Neural crest cell (in vitro differentiated cells): ENCODE measurements at regions not wholly inside any gene's neighbourhood (a gene's known extent, or its start where the extent isn't known, plus 50 kb on each side); places are given as distances from the start of the nearest gene placed in this dataset.

Experiments used
- DNase-seq: peaks from one replicate; pipeline ENCODE4 v3.0.0; 2021; ENCODE audit warnings: low read depth, mixed read lengths, low spot score
- H3K27ac Mint-ChIP-seq: one replicate; pipeline ENCODE4 v1.8.0; 2021; ENCODE audit warnings: mild to moderate bottlenecking, mixed read lengths; ENCODE audit not compliant: unreplicated experiment
- H3K27me3 Mint-ChIP-seq: 2 replicates; pipeline ENCODE4 v1.8.0; 2021; ENCODE audit warnings: low read depth, mild to moderate bottlenecking, mixed read lengths
- H3K36me3 Mint-ChIP-seq: 2 replicates; pipeline ENCODE4 v1.8.0; 2021; ENCODE audit warnings: low read depth, mild to moderate bottlenecking, mixed read lengths
- H3K4me1 Mint-ChIP-seq: 2 replicates; pipeline ENCODE4 v1.8.0; 2021; ENCODE audit warnings: mixed read lengths
- H3K4me3 Mint-ChIP-seq: one replicate; pipeline ENCODE4 v1.8.0; 2021; ENCODE audit warnings: mild to moderate bottlenecking, mixed read lengths
- H3K9me3 Mint-ChIP-seq: 2 replicates; pipeline ENCODE4 v1.8.0; 2021; ENCODE audit warnings: mixed read lengths
- TF ChIP-seq, protein P1 (sequence below): fragments of 200-600 bp; sonication (generic); conservative IDR thresholded peaks from 2 replicates; pipeline ENCODE4 v1.5.0; 2021; ENCODE audit warnings: antibody characterized with exemption, mild to moderate bottlenecking

DNA sequence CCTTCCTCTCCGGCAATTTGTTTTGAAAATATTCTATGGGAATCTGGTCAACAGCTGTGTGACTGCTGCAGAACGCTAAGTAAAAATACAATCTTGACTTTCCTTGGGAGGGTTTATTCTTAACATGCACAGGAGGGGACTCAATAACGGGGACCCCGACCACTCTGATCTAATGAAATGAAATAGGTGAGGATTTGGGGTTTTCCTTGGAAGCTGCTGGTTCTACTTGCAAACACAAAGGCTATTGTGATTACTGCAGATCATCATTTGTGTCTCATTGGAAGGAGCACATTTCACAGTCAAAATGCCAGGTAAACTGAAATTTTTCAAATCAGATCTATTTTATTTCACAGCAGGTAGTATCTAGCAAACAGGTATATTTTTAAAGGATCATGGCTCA lies 366.1 kb downstream of the SHANK2 start:
- TF ChIP-seq, protein P1, sequence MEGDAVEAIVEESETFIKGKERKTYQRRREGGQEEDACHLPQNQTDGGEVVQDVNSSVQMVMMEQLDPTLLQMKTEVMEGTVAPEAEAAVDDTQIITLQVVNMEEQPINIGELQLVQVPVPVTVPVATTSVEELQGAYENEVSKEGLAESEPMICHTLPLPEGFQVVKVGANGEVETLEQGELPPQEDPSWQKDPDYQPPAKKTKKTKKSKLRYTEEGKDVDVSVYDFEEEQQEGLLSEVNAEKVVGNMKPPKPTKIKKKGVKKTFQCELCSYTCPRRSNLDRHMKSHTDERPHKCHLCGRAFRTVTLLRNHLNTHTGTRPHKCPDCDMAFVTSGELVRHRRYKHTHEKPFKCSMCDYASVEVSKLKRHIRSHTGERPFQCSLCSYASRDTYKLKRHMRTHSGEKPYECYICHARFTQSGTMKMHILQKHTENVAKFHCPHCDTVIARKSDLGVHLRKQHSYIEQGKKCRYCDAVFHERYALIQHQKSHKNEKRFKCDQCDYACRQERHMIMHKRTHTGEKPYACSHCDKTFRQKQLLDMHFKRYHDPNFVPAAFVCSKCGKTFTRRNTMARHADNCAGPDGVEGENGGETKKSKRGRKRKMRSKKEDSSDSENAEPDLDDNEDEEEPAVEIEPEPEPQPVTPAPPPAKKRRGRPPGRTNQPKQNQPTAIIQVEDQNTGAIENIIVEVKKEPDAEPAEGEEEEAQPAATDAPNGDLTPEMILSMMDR = no peak
- Mint-ChIP-seq H3K9me3 (peaks cover 2% of the 10 kb centered on the region), H3K27ac (peak overlapping the region; percentile 2), H3K4me3 (no peak overlapping the region), H3K36me3 (peaks cover 2% of the 10 kb centered on the region), H3K27me3 (no peaks in the 10 kb centered on the region), H3K4me1 (peaks cover 28% of the 10 kb centered on the region)
- DNase-seq = no peak

DNA sequence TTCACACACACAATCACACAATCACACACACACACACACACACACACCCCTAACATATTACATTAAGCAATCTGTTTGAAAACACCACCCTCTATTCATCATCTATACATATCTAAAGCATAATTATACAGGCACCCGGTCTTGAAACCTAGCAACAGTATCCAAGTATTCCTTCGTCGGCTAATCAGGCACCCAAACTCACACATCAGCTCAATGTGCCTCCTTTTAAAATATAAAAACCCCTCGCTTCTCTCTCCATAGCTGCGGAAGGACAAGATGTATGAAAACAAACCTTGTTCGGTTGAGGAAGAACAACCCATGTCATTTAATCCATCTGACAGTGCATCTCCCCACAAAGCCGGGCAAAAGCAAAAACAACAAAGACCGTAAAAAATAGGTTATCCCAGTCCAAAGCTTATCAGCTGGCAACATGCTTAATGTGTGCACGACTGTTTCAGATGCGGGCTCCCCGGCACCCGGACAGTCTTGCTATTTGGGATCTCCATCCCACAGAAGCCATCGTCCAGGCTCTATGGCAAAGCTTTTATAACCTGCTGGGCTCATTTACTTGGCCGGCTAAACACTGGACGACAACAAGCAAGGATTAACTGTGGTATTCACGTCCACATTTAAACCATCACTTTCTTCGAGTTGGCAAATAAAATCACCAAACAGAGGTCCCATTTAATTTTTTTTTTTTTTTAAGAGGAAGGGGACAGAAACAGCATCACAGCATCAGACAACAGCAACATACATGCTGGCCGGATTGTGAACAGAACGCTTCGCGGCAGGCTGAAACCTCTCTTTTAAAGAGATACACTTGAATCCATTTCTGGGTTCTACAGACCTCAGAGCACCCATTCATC lies 365.5 kb downstream of the SHANK2 start:
- no peaks in the 10 kb centered on the region for H3K27me3 Mint-ChIP-seq
- H3K27ac Mint-ChIP-seq = peak overlapping the region; percentile 90
- H3K9me3 Mint-ChIP-seq = peaks cover 2% of the 10 kb centered on the region
- peaks cover 28% of the 10 kb centered on the region for H3K4me1 Mint-ChIP-seq
- DNase-seq = no peak
- peaks cover 2% of the 10 kb centered on the region for H3K36me3 Mint-ChIP-seq
- no peak overlapping the region for H3K4me3 Mint-ChIP-seq
- TF ChIP-seq, protein P1 = no peak

DNA sequence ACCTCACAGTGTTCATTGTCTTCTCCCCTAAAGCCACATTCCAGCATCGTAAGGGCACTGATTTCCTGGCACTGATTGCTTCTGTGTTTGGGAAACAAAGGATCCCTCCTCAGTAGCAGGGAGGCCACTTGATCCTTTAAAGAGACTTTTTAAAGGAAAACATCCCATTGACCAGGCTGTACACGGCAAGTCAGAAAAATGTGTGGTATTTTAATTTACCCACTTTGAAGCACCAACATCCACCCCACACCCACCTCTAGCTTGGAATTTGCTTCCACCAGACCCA lies 364.9 kb downstream of the SHANK2 start:
- peaks cover 28% of the 10 kb centered on the region for H3K4me1 Mint-ChIP-seq
- H3K27ac Mint-ChIP-seq = peak overlapping the region; percentile 90
- H3K9me3 Mint-ChIP-seq = peaks cover 2% of the 10 kb centered on the region
- H3K36me3 Mint-ChIP-seq = peaks cover 2% of the 10 kb centered on the region
- DNase-seq = no peak
- TF ChIP-seq, protein P1 = no peak
- no peaks in the 10 kb centered on the region for H3K27me3 Mint-ChIP-seq
- H3K4me3 Mint-ChIP-seq = no peak overlapping the region

DNA sequence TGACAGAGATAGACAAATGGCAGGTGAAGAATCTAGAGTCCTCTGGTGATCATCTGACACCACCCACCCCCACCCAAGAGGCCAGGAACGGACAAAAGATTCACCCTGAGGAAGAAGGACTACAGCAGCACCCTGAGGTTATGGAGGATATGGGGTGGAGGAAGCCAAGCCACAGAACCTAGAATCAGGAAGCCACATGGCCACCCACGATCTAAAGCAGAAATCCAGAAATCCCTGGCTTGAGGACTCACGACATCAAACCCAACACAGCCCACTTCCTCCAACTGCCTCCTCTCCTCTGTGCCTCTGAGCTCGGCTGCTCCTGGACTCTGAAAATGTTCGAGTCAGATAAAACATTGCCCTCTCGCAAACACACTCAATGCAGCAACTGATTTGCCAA lies 364.3 kb downstream of the SHANK2 start:
- Mint-ChIP-seq H3K4me1 (peaks cover 28% of the 10 kb centered on the region), H3K36me3 (peaks cover 2% of the 10 kb centered on the region), H3K4me3 (peak overlapping the region; percentile 6), H3K27me3 (no peaks in the 10 kb centered on the region), H3K27ac (no peak overlapping the region), H3K9me3 (peaks cover 2% of the 10 kb centered on the region)
- TF ChIP-seq, protein P1 = no peak
- no peak for DNase-seq

DNA sequence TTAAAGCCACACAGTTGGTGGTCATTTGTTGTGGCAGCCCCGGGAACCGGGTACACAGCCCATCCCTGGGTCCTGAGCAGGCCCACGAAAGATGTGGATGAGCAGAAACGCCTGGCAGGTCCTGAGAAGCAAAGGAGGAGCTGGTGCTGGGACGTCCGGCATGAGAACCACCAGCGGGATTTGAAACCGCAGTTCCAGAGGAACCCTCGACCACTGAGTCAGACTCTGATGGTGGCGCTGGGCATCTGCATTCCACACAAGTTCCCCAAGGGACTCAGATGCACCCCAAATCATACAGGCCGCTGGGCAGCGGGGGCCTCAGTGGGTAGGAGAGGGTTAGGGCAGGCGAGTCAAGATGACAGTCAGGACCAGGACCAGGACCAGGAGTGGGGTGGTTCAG lies 363.0 kb downstream of the SHANK2 start:
- H3K36me3 Mint-ChIP-seq = peaks cover 2% of the 10 kb centered on the region
- H3K27ac Mint-ChIP-seq = no peak overlapping the region
- peaks cover 28% of the 10 kb centered on the region for H3K4me1 Mint-ChIP-seq
- TF ChIP-seq, protein P1 = no peak
- H3K9me3 Mint-ChIP-seq = peaks cover 2% of the 10 kb centered on the region
- no peak for DNase-seq
- no peak overlapping the region for H3K4me3 Mint-ChIP-seq
- H3K27me3 Mint-ChIP-seq = no peaks in the 10 kb centered on the region
